GM23248 (cell line): ENCODE measurements at regions not wholly inside any gene's neighbourhood (a gene's known extent, or its start where the extent isn't known, plus 50 kb on each side); places are given as distances from the start of the nearest gene placed in this dataset.

ENCODE experiments used
- EZH2 ChIP-seq: fragments of 200-600 bp; sonication (generic); IDR thresholded peaks from 2 replicates; pipeline ENCODE4 v1.6.1; 2018; ENCODE audit warnings: antibody characterized with exemption, mild to moderate bottlenecking; ENCODE audit not compliant: insufficient read depth, poor library complexity, severe bottlenecking
- EZH2phosphoT487 ChIP-seq: fragments of 200-600 bp; sonication (generic); IDR thresholded peaks from 2 replicates; pipeline ENCODE4 v1.6.1; 2018; ENCODE audit warnings: antibody characterized with exemption, moderate library complexity, mild to moderate bottlenecking, low read depth; ENCODE audit not compliant: insufficient read depth

- no peak for TF ChIP-seq EZH2
- TF ChIP-seq EZH2phosphoT487 = no peak
Measured at GRCh38 chr12:132404435-132404855, 75.1 kb upstream of the GALNT9 start.
